COLO668 (cell line): ENCODE measurements at regions not wholly inside any gene's neighbourhood (a gene's known extent, or its start where the extent isn't known, plus 50 kb on each side); places are given as distances from the start of the nearest gene placed in this dataset.
"Not testable (repeated sequence)": the region's sequence is repeated elsewhere in the genome, so short reads cannot be mapped to it uniquely, and the experiment has no call there.

ENCODE experiments used
- DNase-seq: peaks from one replicate; lab custom pipeline; 2025; ENCODE audit not compliant: unreplicated experiment; lab: John Stamatoyannopoulos, UW

DNA sequence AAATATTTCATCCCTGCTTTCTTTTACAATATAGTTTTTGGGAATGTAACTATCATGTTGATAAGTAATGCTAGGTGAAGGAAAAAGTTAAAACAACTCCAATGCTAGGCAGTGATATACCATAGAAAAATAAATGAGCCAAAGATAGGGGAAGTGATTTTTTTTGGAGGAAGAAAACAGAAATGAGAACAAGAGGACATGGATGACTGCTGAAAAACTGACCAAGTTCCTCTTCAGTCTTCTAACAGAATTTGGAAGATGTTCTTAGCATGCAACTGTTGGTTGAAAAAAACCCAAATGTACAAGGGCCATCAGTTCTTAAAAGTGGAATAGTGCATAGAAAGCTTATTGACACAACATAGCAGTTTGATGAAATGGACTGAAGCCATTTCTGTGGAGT is 262.5 kb upstream of the STARD13 start:
- DNase-seq = no peak

DNA sequence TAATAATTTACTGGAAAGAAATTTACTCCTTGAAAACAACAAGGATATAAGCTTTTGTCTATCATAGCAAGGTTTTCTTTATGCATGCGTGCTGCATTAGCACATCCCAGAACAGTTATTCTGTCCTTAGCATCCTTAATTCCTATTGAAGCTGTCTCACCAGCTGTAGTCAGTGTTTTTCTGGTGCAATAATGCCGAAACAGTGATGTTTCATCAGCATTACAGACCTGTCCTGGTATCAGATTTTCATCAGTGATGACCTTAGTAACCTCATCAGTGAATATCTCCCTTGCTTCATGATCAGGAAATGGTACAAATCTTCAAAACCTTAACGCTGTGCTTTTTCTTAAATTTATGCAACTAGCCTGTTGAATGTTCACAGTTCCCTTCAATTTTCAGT is 264.7 kb upstream of the STARD13 start:
- DNase-seq = no peak

DNA sequence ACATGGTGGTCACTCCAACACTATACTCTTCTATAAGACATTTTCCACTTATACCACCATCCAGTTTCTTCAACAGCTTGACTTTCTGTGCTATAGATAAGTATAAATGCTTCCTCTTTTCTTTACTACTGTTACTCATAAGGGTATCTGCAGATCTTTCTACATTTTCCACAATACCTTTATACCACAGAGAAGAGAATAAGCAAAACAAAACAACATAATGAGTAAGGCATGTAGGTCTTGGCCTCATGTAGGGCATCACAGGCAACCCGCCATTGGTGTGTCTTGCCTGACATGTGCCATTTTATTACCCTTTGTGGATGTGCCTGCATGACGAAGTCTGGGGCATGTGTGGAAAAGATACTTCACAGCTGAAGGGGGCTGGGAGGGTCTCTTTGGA is 265.3 kb upstream of the STARD13 start:
- DNase-seq = no peak

DNA sequence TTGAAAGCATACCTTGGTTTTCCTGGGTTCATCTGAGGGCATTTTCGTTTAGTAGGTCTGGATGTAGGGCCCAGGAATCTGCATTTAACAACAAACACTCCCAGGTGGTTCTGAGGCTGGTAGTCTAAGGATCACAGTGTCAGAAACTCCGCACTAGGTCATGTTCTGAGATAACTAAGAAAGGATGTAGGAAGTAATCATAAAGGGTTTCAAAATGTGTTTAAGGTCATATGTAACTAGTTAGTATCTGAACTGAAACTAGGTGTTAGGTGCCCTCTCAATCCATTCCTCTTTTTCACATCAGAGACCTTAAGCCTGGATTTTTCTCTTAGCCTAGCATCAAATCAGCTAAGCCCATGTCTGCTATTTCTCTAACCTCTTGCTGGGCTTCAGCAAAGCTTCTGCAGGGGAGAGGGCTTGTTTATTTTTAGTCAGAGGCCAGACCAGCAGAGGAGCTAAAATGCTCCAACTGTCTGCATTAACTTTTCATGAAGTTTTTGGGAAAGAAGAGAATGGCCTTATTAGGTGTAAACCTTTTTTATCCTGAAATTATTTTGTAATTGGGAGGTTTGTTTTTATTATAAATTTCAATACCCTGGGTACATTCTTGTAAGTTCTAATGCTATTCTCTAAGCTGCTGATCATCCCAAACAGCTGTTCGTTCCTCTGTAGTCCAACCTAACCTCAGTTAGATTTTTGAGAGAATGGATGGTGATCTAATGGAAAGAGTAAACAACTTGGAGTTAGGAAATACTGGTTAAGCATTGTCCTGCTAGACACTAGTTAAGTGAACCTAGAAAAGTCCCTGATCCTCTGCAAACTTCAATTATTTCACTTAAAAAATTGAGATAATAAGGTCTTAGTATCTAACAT is 262.8 kb upstream of the RFC3 start:
- no peak for DNase-seq

DNA sequence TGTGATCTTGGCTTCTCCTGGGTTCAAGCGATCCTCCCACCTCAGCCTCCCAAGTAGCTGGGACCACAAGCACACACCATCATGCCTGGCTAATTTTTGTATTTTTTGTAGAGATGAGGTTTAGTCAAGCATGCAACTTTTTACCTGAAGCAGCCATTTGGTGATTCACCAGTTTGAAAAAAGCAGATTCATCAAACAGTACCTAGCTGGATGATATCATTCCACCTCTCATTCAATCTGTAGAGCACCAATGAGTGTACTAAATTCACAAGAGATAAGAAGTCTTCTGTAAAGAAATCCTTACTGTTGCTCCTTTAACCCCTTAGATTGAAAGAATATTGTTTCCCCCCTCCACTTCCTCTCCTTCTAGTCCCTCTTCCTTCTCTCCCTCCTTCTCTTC is 261.1 kb upstream of the RFC3 start:
- DNase-seq = no peak

DNA sequence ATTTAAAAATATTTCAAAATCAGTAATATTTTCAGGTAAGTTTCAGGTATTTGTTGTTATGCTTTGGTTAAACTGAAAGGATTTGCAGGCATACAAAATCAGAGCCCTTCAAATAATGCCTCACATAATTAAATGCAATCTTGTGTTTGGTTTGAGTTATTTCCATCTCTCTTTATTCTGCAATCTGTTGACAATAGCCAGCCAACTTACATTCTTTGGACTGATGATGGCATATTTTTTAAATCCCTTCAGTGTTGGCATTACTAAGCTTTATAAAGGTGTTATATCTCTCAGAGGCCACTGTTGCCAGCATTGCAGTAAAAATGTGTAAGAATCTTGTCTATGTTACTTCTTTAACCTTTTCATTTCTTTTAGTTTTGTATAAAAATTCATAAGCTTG is 257.2 kb upstream of the RFC3 start:
- no peak for DNase-seq

DNA sequence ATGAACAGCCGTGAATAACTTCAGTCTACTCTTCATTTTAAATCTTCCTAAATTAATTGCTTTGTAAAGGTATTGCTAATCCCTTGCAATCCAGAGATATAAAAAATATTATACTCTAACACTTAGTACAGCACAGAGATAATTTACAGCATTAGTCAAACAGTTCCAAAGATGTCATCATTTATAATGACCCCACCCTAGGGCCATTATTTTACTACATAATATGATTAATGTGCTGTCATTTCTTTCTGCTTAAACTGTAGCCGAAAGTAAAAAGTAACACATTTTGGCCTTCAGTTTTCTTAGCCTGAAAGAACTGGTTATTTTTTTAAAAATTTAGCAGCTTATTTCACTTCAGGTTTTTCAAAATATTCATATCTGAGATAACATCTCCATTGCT is 256.3 kb upstream of the RFC3 start:
- DNase-seq = no peak

DNA sequence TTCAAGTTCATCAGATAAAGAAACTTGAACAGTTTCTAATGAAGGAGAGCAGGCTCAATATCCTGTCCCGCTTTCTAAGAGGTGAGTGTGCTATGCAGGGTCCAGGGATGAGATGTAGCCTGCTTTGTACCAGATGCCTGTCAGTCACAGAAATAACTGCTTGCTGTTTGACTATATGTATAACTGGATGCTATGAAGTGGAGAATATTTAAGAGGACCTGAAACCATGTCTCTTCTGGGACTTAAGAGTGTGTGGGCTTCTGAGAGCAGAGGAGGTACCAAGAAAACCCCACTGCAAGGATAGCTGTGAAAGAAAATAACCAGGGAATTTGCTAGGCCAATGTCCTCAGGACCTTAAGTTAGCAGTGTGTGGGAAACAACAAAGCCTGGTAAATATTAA is 246.3 kb upstream of the RFC3 start:
- no peak for DNase-seq

DNA sequence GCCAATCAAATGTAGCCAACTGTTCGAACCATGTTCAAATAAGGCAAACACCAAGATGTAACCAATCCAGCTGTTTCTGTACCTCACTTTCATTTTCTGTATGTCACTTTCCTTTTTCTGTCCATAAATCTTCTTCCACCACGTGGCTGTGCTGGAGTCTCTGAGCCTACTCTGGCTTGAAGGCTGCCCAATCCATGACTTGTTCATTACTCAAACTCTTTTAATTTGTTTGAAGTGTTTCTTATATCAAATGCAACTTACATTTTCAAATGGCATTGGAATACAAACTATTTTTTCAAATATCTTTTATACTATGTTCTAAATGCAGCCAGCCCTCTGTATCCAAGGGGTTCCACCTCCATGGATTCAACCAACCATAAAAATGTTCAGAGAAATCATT is 245.6 kb upstream of the RFC3 start:
- DNase-seq = not testable (repeated sequence)

DNA sequence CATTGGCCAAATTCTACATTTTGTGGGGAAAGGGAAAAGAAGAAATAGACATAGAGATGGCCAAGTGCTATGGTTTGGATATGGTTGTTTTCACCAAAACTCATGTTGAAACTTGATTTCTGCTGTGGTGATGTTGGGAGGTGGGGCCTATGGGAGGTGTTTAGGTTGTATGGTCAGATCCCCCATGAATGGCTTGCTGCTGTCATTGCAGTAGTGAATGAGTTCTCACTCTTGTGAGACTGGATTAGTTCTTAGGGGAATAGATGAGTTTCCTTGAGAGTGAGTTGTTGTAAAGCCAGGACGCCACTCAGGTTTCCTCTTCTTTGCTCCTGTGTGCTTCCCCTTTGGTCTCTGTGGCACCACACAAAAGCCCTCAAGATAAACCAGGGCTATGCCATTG is 242.6 kb upstream of the RFC3 start:
- DNase-seq = no peak

DNA sequence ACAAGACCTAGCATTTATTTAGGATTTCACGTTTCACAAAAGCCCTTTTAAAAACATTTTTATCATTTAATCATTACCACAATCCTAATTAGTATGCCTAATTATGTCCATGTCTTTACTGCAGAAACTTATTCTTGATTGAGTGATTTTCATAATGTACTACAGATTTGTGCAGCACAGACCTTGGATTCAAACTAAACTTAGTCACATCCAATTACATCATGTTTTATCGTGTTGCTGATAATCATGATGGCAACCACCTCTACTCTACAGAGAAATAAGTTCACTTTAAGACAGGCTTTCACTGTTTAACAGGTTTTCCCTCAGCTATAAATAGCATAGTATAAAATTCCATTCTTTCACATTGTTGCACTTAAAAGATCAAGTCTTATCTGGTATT is 240.9 kb upstream of the RFC3 start:
- no peak for DNase-seq

DNA sequence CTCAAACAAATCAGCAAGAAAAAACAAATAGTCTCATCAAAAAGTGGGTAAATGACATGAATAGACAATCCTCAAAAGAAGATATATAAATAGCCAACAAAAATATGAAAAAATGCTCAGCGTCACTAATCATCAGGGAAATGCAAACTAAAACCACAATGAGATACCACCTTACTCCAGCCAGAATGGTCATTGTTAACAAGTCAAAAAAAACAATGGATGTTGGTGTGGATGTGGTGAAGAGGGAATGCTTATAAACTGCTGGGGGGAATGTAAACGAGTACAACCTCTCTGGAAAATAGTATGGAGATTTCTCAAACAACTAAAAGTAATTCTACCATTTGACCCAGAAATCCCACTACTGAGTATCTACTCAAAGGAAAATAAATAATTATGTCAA is 239.2 kb upstream of the RFC3 start:
- DNase-seq = no peak

DNA sequence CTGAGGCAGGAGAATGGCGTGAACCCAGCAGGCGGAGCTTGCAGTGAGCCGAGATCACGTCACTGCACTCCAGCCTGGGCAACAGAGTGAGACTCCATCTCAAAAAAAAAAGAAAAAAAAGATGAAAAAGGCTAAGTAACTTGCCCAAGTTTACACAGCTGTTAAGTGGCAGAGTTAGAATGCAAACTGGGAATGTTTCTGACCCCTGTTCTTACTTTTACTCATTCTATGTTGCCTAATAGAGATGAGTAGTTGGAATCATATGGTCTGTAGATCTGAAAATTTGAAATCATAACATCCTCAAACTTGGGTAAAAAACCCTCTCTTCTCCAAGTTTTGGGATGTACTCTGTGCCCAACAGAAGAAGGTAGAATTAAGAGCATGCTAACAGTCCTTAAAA is 235.8 kb upstream of the RFC3 start:
- no peak for DNase-seq

DNA sequence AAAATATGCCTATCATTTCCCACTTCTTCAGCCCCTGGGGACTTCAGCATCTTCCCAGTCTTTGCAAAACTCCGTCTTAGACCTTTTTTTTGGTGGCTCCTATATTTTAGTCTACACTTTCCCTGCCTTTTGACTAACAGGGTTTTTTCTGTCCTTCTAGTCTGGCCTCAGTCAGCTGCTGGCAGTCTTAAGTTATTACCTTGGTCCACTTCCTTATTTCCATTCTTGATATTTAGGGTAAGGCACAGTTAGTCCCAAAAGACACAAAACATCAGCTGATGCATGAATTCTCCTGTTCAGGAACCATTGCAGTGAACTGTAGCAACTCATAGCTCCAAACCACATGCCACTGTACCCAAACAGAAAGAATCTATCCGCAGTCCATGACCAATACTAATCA is 234.6 kb upstream of the RFC3 start:
- no peak for DNase-seq

DNA sequence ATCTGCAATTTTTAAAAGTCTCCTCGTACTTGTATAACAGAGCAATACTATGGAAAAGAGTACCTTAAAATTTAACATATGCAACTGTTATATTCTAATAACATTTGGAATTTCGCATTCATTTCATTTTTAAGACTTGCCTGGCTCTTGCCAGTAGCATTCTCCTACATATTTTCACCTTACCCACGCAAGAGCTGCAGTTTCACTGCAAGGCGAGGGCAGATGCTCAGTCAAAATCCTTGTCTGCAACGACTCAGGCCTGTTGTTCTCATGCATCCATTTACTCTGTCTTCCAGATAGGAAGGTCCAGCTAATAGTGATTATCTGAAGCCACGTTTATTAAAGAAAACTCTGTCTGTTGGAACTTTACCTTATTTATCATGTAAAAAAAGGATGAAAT is 227.0 kb upstream of the RFC3 start:
- DNase-seq = no peak

DNA sequence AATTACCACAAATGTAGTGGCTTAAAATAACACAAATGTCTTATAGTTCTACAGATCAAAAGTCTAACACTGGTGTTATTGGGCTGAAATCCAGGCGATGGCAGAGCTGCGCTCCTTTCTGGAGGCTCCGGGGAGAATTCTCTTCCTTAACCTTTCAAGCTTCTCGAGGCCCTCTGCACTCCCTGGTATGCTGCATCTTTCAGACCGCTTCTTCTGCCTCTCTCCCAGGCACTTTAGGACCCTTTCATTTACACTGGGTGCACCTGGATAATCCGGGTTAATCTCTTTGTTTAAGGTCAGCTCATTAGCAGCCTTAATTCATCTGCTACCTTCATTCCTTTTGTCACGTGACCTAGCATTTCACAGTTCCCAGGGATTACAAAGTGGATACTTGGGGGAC is 211.3 kb upstream of the RFC3 start:
- no peak for DNase-seq

DNA sequence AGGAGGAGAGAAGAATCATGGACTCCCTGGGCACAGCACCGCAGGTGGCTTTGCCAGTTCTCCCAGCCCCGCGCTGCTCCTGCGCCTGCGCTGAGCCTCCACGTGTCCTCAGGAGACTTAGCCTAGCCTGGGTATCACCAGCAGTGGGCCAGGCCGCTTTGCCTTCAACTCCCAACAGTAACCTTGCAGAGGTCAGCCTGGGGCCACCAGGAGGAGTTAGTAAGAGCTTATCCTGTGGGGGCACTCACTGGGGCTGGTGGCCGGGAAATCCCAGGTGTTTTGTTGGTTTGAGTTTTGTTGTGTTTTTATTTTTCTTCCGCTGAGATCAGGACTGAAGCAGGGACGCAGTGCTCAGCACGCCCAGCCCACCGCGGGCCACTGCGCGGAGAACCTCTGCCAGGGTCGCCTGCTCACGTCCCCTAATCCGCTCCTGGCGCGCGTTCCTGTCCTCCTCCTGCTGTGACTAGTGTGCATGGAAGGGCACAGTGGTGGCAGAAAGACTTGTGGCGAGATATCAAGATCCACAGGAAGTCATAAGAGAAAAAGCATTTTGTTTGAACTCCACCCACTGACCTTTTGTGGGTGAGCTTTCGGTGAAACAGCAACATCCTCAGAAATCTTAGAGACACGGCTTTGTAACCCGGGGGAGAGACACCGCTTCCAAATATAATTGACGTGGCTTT is 207.4 kb upstream of the RFC3 start:
- DNase-seq = no peak

DNA sequence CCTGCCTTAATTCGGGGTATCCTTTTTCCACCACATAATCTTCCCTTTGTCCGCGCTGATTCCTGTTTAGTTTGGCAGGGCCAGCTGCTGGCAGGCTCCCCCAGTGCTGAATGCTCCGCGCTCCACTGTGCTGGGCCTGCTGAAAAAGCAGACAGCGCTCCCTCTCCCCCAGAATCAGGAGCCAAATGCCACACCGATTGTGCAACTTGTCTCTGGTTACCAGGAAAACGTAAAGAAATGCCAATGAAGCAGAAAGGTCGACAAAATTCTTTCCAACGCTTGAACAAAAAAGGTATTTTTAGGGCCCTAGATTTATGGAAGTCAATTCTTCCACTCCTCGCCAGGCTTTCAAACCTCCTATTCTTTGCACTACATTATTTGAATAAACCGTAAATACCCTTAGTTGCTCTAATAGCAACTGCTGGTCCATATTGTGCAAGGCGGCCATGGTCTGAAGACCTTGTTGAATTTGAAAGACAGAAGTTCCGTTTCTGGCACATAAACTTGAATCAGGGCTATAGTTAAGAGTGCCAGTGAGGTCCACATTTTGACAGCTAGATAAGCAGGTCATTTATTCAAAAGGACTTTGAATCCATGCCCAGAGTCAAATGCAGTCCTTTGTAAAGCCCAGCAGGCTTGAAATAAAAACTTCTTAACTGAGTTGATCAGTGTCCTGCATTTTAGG is 206.7 kb upstream of the RFC3 start:
- no peak for DNase-seq

DNA sequence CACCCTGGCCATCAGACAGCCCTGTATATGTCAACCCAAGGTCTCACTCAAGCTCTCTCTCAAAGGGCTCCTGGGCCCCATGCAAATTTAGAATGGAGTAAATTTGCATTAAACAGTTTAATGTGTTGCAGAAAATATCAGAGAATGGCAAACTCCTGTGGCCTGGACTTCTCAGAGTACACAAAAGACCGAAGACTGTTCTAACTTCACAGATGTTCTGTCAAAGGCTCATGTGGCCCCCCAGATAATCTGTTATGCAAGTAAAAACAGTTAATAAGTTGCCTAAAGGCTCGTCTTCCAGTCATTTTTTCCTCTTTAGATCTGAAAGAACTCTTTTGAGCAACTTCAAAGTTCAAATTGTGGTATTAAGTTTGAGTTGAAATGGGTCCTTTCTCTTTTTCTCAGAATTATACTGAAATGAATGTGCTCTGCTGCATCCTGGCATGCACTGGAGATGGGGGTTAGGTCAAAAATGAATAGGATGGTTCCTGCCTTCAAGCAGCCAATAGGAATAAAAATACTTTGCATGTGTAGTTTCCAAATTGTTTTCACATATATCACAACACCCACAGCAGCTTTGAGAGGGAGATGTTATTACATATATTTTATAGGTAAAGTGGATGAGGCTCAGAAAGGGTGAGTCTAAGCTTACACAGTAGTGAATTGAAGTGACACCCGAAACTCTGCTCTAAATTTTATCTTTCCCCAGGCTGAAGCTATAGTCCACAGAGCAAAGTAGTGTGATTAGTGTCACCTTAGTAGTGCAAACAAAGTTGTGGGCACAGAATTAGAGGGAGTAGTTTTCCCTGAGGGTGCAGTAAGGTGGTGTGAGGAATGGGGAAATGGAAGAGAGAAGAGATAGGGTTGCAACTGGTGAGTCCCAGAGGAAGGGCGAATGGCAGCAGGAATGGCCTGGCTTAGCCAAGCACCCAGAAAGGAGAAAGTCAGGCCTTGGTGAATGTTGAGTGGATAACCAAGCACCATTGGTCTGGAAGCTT is 205.0 kb upstream of the RFC3 start:
- DNase-seq = no peak

DNA sequence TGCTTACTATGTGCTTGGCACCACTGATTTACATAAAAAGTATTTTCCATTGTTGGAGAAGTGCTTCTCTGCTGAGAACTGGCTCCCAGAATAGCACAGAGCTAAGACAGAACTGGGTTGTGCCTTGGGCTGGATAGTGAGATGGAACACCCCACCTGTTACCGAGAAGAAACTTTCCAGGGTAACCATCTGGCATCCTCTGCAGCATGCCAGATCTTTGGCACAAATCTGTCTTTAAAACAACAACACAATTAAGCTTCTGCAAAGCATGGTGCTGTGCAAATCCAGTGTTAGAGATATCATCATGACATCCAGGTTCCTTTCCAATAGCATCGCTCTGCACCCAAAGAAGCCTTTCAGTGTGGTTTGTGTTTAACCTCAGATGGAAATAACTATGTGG is 202.5 kb upstream of the RFC3 start:
- DNase-seq = no peak

DNA sequence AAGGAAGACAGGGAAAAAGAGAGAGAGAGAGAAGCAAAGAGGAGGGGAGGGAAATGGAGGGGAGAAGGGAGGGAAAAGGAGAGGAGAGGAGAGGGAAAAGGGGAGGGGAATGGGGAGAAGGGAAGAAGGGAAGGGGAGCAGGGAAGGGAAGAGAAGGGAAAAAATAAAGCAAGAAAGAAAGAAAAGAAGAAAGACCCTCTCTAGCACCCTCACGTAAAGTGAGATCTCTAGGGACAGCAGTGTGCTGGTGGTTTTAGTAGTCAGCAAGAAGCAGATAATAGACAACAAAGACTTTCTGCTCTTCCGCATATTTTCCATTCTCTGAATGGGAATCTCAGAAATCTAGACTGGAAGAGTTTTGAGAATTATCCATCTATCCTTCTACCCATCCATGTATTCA is 201.8 kb upstream of the RFC3 start:
- no peak for DNase-seq
